ENCODE measurements at regions not wholly inside any gene's neighbourhood (a gene's known extent, or its start where the extent isn't known, plus 50 kb on each side); places are given as distances from the start of the nearest gene placed in this dataset.

DNA sequence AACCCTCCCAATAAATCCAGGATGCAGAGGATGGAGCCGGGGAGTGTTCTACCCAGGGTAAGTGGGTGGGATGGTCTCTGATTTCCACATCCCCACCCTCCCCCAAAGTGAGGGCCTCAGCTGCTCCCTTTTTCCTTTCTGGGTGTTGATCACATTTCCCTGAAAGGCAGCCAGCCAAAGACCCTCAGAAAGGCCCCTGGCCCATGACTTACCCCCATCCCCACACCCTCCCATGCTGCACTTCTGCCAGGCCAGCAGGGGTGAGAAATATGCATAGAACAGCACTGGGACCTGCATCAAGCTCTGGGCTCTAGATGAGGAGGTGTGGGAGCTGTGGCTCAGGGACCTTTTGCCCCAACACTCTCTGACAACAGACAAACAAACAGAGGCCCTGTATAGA lies 927.3 kb upstream of the ZNF722 start:
- POLR2A ChIA-PET = interaction anchor here (0.5 kb wide), 1 partner anchor 45 kb away, joined by 3 read pairs; no protein-coding TSS in a partner anchor
- Histone ChIP-seq H4K20me1 (ENCODE audit: insufficient read depth, low read length) (no peaks in the 10 kb centered on the region), H3K4me2 (ENCODE audit: low read length) (no peak overlapping the region), H3K79me2 (ENCODE audit: insufficient read depth, low read depth, low read length) (no peaks in the 10 kb centered on the region), H3K9me3 (ENCODE audit: low read length) (no peaks in the 10 kb centered on the region), H3K4me3 (ENCODE audit: low read depth, low read length, poor library complexity, severe bottlenecking) (no peak overlapping the region), H3K9me2 (ENCODE audit: insufficient read depth, low read length) (no peaks in the 10 kb centered on the region), H3K27ac (ENCODE audit: low read depth, low read length, poor library complexity, severe bottlenecking) (no peak overlapping the region), H2AFZ (ENCODE audit: low read length) (no peak overlapping the region), H3K36me3 (ENCODE audit: insufficient read depth, low read length) (no peaks in the 10 kb centered on the region), H3K4me1 (ENCODE audit: insufficient read depth, low read length, poor library complexity, severe bottlenecking) (no peaks in the 10 kb centered on the region)
- DNase-seq (ENCODE audit: low spot score) = no peak
- intact Hi-C loops (cut with micrococcal nuclease; ENCODE audit: unreplicated experiment) = no loop called here
- TF ChIP-seq EZH2phosphoT487 (IDR thresholded peaks at IDR 0.05; ENCODE audit: borderline replicate concordance, low read depth, low read length) = no peak
- TF ChIP-seq, protein P1, sequence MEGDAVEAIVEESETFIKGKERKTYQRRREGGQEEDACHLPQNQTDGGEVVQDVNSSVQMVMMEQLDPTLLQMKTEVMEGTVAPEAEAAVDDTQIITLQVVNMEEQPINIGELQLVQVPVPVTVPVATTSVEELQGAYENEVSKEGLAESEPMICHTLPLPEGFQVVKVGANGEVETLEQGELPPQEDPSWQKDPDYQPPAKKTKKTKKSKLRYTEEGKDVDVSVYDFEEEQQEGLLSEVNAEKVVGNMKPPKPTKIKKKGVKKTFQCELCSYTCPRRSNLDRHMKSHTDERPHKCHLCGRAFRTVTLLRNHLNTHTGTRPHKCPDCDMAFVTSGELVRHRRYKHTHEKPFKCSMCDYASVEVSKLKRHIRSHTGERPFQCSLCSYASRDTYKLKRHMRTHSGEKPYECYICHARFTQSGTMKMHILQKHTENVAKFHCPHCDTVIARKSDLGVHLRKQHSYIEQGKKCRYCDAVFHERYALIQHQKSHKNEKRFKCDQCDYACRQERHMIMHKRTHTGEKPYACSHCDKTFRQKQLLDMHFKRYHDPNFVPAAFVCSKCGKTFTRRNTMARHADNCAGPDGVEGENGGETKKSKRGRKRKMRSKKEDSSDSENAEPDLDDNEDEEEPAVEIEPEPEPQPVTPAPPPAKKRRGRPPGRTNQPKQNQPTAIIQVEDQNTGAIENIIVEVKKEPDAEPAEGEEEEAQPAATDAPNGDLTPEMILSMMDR (conservative IDR thresholded peaks at IDR 0.05; ENCODE audit: low read length) = no peak
- CTCF ChIA-PET (ENCODE audit: unreplicated experiment) = no interaction called here
- no TSS peak for BruUV-seq (replicated peaks)

DNA sequence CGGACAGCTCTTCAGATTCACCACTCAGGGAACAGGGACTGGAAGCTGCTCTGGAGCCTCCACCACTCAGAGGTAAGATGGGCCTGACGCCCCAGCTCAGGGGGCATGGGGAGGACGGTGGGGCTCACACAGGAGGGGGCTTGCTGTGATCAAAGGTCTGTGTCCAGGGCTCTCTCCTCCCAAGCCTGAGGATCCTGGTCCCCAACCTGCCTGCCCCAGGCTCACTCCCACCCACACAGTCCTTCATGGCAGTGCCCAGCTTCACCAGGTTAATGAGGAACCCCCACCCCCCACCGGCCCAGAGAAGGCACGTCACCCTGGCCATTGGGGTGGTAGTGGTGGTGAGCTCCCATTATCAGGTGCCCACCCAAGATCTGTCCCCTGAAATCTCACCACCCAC lies 926.7 kb upstream of the ZNF722 start:
- Histone ChIP-seq H3K9me2 (ENCODE audit: insufficient read depth, low read length) (no peaks in the 10 kb centered on the region), H3K4me2 (ENCODE audit: low read length) (no peak overlapping the region), H3K79me2 (ENCODE audit: insufficient read depth, low read depth, low read length) (no peaks in the 10 kb centered on the region), H2AFZ (ENCODE audit: low read length) (no peak overlapping the region), H3K4me1 (ENCODE audit: insufficient read depth, low read length, poor library complexity, severe bottlenecking) (no peaks in the 10 kb centered on the region), H3K27ac (ENCODE audit: low read depth, low read length, poor library complexity, severe bottlenecking) (no peak overlapping the region), H4K20me1 (ENCODE audit: insufficient read depth, low read length) (no peaks in the 10 kb centered on the region), H3K36me3 (ENCODE audit: insufficient read depth, low read length) (no peaks in the 10 kb centered on the region), H3K4me3 (ENCODE audit: low read depth, low read length, poor library complexity, severe bottlenecking) (no peak overlapping the region), H3K9me3 (ENCODE audit: low read length) (no peaks in the 10 kb centered on the region)
- TF ChIP-seq, protein P1 (conservative IDR thresholded peaks at IDR 0.05; ENCODE audit: low read length) = no peak
- TF ChIP-seq EZH2phosphoT487 (IDR thresholded peaks at IDR 0.05; ENCODE audit: borderline replicate concordance, low read depth, low read length) = no peak
- CTCF ChIA-PET (ENCODE audit: unreplicated experiment) = no interaction called here
- BruUV-seq (replicated peaks) = no TSS peak
- POLR2A ChIA-PET = no interaction called here
- DNase-seq (ENCODE audit: low spot score) = no peak
- intact Hi-C loops (cut with micrococcal nuclease; ENCODE audit: unreplicated experiment) = no loop called here

DNA sequence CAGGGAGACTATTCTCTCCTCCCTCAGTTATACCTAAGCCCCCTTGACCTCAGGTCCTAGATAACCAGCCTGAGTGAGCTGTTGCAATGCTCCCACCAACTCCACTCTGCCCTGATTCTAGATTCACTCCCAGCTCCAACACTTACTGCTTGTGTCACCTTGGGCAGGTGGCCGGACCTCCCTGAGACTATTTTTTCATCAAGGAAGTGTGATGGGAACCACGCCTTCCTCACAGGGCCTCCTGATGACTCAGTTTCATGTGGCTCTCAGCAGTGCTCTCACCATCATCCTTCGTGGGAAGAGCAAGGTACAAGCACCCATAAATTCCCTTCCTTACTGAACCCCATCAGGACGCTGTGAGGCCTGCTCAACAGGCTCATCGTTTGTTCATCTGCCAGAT lies 925.8 kb upstream of the ZNF722 start:
- ChIA-PET CTCF (ENCODE audit: unreplicated experiment) (no interaction called here), POLR2A (no interaction called here)
- H3K36me3 ChIP-seq (ENCODE audit: insufficient read depth, low read length) = no peaks in the 10 kb centered on the region
- BruUV-seq (replicated peaks) = no TSS peak
- H2AFZ ChIP-seq (ENCODE audit: low read length) = no peak overlapping the region
- H3K79me2 ChIP-seq (ENCODE audit: insufficient read depth, low read depth, low read length) = no peaks in the 10 kb centered on the region
- H3K27ac ChIP-seq (ENCODE audit: low read depth, low read length, poor library complexity, severe bottlenecking) = no peak overlapping the region
- intact Hi-C loops (cut with micrococcal nuclease; ENCODE audit: unreplicated experiment) = no loop called here
- no peak overlapping the region for H3K4me3 ChIP-seq (ENCODE audit: low read depth, low read length, poor library complexity, severe bottlenecking)
- no peaks in the 10 kb centered on the region for H4K20me1 ChIP-seq (ENCODE audit: insufficient read depth, low read length)
- TF ChIP-seq EZH2phosphoT487 (IDR thresholded peaks at IDR 0.05; ENCODE audit: borderline replicate concordance, low read depth, low read length) = no peak
- TF ChIP-seq, protein P1 (conservative IDR thresholded peaks at IDR 0.05; ENCODE audit: low read length) = no peak
- no peaks in the 10 kb centered on the region for H3K9me2 ChIP-seq (ENCODE audit: insufficient read depth, low read length)
- H3K4me1 ChIP-seq (ENCODE audit: insufficient read depth, low read length, poor library complexity, severe bottlenecking) = no peaks in the 10 kb centered on the region
- no peaks in the 10 kb centered on the region for H3K9me3 ChIP-seq (ENCODE audit: low read length)
- H3K4me2 ChIP-seq (ENCODE audit: low read length) = no peak overlapping the region
- no peak for DNase-seq (ENCODE audit: low spot score)
